HG03139 (cell line): ENCODE measurements at regions not wholly inside any gene's neighbourhood (a gene's known extent, or its start where the extent isn't known, plus 50 kb on each side); places are given as distances from the start of the nearest gene placed in this dataset.

Experiments used
- ATAC-seq: cut with Tn5 transposase; IDR thresholded peaks from one replicate; pipeline ENCODE4 v1.9.1; 2021; ENCODE audit not compliant: unreplicated experiment

DNA sequence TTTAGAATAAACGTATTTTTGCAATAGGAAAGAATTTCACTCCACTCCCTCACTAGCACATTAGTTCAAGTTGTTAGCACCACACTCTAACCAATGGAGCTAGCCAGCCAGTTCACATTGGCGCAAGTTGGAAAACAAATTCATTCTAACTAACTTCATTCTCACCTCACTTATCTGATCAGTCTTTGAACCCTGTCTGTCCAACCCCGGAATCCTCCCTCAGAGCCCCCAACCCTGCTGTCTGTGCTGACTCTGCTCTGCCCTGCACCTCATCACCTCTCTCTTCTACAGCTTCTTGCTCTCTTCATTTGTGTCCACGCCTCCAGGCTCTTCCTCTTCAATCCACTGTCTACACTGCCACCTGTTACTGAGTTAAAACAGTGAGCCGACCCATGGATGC, 356.5 kb downstream of the IRS1 start:
- no peak for ATAC-seq

DNA sequence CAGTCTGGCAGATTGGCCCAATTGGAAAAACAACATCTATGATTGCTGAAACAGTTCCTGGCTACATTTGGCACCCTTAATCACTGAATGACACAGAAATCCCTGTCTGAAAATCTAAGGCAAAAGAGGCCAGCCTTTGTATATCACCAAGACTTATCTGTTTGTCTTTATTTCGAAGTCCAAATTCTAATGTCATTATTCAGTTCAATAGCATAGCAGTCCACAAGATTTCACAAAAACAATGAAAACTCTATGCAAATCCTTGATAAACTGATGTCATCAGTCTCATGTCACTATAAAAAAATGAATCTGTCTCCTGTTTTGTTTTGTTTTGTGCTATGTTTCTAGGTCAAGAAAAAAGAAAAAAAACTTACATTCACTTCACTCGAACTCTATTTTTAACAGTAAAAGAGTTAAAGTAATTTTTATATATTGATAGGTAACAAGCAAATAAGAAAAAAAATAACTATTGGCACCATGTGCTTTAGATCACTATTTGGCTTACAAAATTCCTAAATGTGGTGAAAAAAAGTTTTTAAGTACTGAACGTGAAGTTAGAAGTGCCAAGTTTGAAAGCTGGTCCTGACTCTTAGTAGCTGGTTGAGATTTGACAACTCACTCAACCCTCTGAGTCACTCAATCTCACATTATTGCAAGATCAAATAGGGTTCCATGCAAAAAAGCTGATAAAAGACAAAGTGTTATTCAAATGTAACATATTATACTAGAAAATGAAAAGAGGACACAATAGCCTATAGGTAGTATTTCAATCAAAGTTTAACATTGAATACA, 359.3 kb downstream of the IRS1 start:
- ATAC-seq: no peak

DNA sequence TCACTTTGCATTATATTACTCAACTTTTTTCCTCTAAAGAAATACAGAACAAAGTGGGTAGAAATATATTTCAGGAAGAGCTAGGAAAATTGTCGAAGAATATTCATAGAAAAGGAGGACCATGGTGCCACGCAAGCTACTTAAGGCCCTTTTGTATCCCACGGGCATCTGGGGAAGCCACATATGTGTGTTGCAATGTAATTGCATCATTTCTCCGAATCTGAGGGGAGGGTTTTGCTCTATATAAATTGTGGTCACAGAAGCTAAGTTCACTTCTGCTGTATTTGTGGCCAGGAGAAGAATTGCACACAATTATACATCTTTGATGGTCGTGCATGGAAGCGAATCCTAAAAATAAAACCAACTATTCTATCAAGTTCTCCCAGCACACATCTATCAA, 360.3 kb downstream of the IRS1 start:
- ATAC-seq: no peak

DNA sequence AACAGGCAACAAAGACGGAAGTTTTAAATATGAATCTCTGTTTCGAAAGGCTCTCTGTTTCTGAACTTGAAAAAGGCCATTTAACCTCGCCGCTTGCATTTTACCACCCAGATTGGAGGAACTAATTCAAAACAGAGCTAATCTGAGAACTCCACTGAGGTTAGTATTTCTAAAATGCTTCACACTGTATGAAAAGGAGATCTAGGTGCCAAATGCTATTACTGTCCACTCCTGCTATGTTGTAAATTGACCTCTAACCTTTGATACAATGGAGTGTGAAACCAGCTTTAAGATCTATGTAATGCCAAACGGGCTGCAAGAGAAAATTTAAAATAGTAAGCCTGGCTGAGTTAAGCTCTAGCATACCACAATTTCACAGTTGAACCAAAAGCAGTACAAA, 364.5 kb downstream of the IRS1 start:
- no peak for ATAC-seq

DNA sequence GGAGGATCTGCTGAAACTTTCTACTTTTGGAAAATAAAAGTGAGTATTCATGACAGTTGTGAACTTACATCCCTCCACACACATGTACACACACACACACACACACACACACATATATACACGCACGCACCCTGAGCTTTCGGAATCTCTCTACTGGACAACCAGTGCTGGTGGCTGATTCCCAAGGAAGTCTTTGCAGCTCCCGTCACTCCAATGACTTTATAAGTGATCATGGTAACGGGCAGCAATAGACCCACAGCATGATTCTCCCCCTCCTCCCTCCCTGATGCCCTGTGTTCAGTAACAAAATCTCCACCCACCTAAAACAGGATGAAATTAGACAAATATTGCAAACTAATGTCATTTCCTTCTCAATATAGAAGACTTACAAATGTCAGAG, 364.9 kb downstream of the IRS1 start:
- no peak for ATAC-seq

DNA sequence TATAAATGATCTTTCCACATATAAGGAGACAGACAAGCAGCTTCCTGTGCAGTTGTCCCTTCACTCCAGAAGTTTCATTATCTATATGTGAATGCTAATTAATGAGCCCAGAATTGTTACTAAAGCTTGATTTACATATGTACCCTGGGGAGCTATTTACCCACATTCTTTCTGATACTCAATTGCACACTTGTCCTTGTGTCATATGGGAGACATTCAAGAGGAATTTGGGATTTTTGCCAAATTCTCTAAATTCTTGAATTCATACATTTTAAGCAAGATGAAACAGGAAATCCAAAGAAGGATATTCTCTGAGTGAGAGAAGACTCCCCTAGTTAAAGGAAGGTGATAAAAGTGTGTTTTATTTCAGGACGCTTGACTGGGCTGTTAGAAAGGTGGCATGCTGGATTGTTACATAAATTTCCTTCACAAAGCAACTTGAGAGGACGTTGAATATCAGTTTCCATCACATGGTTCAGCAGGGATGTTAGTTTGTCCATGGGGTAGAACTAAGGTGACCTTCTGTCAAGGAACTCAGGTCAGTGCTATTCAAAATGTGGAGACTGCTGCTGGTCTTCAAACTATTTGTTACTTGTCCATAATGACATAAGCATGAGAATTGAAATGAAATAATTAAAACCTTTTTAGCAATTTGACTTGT, 368.2 kb downstream of the IRS1 start:
- no peak for ATAC-seq

DNA sequence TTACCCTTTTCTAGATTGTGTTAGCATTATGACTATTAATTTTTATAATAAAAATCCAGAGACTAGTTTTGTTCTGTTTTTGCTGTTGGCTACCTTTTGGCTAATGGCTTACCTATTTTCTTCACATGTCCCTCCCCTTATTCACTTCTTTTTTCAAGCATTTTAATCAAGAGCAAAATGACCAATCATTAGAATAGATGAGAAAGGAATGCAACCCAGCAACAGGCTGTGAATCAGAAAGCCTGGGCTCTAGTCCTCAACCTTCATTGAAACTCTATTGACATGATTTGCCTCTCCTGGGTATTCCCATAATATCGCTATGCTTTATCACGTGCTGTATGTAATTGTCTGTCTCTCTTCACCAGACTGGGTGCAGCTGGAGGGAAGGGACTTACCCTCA, 370.1 kb downstream of the IRS1 start:
- no peak for ATAC-seq

DNA sequence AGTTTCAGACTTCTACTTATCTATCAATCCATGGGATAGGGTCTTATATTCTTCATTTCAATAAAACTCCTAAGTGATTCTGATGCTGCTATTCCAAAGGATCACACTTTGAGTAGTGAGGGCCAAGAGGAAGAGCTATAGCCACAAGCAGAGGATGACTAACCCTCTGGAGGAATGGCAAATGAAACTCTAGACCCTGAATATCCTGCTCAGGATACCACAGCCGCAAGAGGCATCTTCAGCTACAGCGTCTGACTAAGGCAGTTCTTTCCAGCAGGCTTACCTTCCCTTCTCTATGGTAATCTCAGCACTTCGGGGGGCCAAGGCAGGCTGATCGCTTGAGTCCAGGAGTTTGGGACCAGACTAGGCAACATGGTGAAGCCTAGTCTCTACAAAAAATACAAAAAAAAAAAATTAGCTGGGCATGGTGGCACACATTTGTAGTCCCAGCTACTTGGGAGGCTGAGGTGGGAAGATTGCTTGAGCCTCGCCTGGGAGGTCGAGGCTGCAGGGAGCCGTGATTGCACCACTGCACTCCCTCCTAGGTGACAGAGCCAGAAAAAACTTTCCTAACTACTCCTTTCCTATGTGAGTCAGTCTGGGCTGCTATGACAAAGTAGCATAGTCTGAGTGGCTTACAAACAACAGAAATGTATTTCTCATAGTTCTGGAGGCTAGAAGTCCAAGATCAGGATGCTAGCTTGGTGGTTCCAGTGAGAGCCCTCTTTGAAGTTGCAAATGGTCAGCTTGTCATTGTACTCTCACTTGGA, 371.9 kb downstream of the IRS1 start:
- no peak for ATAC-seq

DNA sequence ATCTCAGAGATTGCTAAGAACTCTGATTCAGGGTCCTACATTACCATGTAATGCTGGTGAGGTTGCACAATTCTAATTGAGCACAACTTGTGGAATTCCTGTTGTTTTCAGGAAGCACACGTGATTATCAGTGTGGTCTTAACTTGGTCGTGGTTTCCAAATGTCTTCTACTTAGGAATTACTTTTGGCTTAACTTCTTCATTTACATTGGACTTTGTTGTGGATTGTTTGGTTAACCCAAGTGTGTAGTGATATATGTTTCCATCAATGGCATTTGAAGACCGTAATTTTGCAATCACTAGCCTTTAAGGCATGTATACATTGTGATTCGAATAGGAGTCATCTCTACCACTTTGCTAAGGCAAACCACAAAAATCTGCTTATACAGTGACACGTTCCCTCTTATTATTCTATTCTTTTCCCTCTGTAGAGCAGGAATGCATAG, 373.3 kb downstream of the IRS1 start:
- ATAC-seq: no peak

DNA sequence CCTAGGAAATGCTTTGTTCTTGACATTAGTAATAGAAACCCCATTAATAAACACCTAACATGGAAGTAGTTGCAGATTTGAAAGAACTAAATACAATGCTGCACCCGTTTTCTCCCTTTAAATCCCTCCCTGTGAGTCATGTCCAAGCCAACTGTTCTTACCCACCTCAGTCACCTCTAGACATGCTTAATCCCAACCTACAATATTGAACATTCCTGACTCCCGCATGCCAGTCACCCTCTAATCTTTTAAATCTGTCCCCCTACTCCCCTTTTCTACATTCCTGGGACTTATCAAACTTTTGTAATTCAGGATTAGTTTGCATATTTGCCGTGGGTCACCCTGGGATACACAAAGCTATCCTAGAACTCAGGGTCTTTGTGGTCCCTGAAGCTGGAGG, 374.6 kb downstream of the IRS1 start:
- no peak for ATAC-seq

DNA sequence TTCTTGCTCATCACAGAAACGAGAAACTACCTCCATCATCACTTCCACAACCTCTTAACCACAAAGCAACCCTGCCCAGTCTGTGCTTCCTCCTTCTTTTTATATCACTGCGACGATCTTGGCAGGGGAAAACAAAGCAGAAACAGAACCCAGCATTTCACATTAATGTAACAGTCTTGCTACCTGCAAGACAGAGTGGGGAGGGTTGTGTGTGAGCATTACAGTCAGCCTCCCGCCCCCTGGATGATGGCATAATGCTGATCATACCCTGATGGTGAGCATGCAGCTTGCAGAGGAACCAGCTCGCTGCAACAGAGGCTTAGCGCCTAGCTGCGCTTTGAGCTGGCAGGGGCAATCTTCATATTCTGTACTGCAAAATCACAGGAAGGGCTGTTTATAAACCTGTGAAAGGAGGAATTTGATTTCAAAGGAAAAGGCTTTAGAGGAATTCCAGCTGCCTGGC, 376.1 kb downstream of the IRS1 start:
- ATAC-seq: peak; percentile 80

DNA sequence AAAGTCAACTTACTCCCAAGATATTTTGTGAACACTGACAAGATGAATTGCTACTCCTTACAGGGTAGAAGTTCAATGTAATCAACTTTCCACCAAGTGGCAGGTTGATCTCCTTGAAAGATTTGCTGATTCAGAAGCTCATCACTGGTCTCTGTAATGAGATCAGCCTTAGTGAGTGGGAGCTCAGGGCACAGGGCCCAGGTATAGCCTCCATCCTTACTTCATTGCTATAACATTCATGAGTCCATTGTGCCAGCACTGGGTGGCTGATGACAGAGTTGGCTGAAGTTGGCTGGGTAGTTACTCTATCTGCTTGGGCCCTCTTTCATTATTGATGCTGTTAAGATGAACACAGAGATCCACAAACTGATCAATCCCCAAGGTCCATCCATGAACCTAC, 379.0 kb downstream of the IRS1 start:
- ATAC-seq: no peak

DNA sequence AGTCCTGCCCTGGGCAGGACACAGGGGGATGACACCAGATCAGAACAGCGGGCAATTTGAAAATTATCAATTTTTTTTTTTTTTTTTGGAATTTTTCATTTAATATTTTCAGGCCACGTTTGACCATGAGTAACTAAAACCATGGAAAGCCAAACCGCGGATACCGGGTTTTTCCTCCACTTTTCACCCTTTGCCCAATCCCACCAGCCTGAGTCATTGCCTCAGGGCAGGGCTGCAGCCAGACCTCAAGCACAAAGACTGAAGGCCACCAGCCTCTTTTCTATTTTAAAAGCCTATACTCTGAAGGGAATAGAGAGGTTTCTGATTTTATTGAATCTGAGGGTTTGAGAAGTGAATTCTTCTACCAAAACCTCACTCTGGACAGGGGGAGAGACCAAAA, 381.1 kb downstream of the IRS1 start:
- ATAC-seq: no peak

DNA sequence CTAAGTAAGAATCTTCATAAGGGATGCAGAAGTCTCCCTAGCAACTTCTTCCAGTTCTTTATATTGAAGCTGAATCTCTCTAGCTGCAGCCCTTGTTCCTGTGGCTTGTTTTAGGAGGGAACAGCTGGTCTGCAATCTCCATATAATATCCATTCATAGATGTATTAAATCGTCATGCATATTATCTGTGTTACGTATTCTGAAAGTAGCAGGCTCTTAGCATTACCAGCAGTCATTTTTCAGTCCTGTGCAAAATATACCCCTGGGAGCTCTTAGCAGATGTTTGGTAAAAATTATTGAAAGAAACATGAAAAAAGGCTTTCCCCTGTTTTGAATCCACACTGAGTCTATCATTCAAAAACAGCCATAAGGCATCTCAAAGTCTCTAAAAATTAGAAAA, 385.3 kb downstream of the IRS1 start:
- ATAC-seq: no peak

DNA sequence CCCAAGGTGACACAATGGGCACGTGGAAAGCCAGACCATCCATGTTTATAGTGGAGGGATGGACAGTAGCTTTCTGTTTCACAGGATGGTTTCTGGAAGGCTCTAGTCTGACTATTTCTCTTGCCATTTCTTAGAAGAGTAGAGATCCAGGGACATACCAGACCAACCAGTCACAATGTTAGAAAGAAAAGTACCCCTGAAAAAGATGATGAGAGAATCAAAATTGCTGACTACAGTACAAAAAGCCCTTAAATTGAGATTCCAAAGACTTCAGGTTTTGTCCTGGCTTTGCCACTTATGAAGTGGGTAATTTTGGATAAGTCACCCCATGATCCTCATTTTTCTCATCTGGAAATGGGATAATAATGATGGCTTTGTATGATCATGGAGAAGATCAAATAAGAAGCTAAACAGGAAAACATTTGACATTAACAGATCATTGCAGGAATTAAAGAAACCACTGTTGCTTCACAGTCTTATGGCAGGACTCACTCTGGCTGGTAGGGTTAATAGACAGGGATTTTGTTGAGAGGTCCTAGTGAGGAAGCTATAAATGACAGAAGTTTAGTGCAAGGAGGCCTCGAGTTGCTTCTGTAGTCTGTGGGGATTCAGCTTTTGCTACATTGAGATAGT, 386.0 kb downstream of the IRS1 start:
- ATAC-seq: no peak

DNA sequence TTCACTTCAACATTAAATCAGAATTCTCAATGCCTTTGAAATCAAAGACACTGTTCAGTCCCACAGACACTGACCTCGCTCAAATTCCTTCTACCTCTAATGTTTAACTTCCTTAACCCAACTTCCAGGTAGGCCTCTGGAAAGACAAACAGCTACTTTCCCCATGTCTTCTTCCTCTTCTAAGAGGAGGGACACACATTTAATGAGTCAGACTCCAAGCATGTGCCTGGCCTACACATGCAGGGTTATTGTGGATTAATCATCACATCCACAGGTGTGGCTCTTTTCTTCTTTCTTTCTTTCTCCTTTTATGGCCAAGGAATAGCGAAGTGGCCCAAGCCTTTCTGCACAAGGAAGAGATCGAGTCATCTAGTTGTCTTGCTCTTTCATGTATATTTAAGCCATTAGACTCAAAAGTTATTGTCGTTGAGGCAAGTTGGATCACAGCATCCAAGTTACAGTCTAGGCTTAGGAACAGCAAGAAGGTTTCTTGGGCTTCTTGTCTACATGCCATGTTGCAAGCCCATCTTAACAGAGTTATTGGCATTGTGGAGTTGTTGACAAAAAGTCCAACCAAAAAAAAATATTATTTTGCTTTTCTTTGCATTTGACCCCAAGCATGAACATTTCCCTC, 387.8 kb downstream of the IRS1 start:
- no peak for ATAC-seq

DNA sequence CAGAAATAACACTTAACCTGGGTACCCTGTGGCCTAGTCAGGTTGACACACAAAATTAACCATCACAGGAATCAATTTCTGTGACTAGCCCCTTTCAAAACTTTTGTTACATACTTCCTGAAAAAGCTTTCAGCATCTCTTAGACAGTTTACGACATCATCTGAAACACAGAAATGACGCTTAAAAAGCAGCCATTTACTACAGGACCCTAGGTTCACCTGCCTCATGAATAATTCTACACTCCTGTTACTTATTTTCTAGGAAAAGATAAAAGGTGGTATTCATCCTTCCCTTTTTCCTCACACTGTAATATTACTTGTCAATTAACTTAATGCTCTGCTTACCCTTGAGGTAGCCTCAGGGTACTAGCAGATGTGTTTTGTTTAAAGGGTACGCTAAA, 388.4 kb downstream of the IRS1 start:
- no peak for ATAC-seq

DNA sequence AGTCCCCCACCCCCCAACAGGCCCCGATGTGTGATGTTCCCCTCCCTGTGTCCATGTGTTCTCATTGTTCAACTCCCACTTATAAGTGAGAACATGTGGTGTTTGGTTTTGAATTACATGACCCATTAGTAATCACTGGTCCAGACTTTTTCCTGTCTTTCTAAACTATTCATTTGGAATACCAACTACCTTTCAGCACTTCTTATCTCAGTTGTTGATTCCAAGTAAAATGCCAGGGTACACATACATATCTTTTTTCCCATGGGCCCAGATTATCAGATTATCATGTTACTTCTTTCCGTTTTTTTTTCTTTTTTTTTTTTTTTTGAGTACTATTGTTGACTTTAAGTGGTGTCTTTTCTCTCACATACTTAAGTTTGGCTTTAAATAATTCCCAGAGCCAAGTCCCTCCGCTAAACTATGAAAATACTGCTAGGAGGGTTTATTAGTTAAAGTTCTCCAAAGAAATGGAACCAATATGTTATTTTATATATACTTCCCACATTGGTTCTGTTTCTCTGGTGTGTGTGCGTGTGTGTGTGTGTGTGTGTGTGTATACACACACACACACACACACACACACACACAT, 389.3 kb downstream of the IRS1 start:
- ATAC-seq: no peak

DNA sequence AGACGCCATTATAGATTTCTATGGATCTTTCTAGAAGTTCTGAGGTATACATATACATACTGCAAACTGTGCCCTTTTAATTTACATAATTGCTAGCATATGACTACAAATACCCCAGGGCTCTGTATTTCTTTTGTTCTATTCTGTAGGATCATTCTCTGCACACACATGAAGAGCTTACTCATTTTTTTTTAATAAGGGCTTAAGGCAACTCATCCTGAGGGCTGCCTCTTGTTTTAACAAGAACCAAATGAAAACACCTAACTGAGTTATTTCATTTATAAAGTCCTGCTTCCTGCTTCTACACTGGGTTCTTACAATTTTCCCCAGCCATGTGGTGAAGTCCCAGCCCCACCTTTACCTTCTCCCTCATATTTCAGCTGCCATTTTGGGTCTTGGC, 390.5 kb downstream of the IRS1 start:
- ATAC-seq: no peak

DNA sequence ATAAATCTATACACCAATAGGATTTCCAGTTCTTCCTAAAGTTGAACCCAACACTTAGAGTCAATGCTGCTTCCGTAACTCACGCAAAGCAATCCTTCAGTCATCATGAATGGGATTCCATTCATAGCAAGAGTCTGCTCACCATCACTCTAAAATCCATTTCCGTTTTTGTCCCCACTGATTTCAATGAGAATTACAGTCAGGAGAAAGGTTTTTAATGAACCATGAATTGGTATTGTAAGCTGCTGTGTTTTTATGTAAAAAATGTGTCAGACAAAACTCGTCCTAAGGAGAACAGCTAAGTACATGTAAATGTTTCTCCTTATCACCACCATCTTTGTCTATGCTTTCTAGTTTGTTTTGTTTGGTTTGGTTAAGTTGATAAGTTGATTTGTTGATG, 391.5 kb downstream of the IRS1 start:
- no peak for ATAC-seq

DNA sequence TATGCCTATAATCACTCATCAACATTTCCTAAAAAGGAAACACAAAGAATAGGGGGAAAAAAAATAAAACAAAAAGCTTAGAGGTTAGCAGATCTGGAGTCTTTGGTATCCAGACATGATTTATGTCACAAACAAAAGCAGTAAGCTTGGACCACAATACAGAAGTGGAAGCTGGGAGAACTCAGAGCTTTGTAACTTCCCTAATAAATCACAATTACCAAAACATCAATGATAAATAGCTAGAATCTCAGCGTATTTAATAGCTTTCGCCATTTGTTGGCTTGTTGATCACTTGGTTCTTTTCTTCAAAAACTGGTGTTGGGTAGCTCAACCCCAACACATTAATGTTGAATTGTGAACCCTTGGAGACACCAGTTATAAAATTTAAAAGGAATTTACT, 392.5 kb downstream of the IRS1 start:
- no peak for ATAC-seq
